GM08714 (cell line): ENCODE measurements at regions not wholly inside any gene's neighbourhood (a gene's known extent, or its start where the extent isn't known, plus 50 kb on each side); places are given as distances from the start of the nearest gene placed in this dataset.

Source experiments
- H3K4me3 ChIP-seq: fragments of 200-500 bp; sonication (Bioruptor generic); 2 replicates; pipeline ENCODE4 v1.5.1; 2014; ENCODE audit warnings: mild to moderate bottlenecking, low read length, inconsistent platforms
- ZNF274 ChIP-seq: IDR thresholded peaks from 2 replicates; pipeline ENCODE4 v1.6.1; 2012; ENCODE audit warnings: mild to moderate bottlenecking, low read depth, low read length

- TF ChIP-seq ZNF274 = no peak
- H3K4me3 ChIP-seq = no peak overlapping the region
Measured at GRCh38 chr5:56464935-56465768, 232.0 kb upstream of the ANKRD55 start.

- H3K4me3 ChIP-seq = no peak overlapping the region
- no peak for TF ChIP-seq ZNF274
Measured at GRCh38 chr5:56463944-56464571, 230.9 kb upstream of the ANKRD55 start.

- no peak overlapping the region for H3K4me3 ChIP-seq
- TF ChIP-seq ZNF274 = no peak
Measured at GRCh38 chr5:56461584-56461983, 228.5 kb upstream of the ANKRD55 start.

GRCh38 chr5:56460681-56461191 lies 227.6 kb upstream of the ANKRD55 start:
- no peak overlapping the region for H3K4me3 ChIP-seq
- TF ChIP-seq ZNF274 = no peak

GRCh38 chr5:56460195-56460546 lies 227.0 kb upstream of the ANKRD55 start:
- H3K4me3 ChIP-seq = no peak overlapping the region
- TF ChIP-seq ZNF274 = no peak

GRCh38 chr5:56459394-56460194 lies 226.5 kb upstream of the ANKRD55 start:
- no peak overlapping the region for H3K4me3 ChIP-seq
- no peak for TF ChIP-seq ZNF274

GRCh38 chr5:56457887-56458812 lies 225.0 kb upstream of the ANKRD55 start:
- no peak for TF ChIP-seq ZNF274
- H3K4me3 ChIP-seq = no peak overlapping the region

- TF ChIP-seq ZNF274 = no peak
- no peak overlapping the region for H3K4me3 ChIP-seq
Measured at GRCh38 chr5:56456002-56456401, 222.9 kb upstream of the ANKRD55 start.

GRCh38 chr5:56455417-56455816 lies 222.3 kb upstream of the ANKRD55 start:
- no peak for TF ChIP-seq ZNF274

GRCh38 chr5:56454219-56454862 lies 221.2 kb upstream of the ANKRD55 start:
- H3K4me3 ChIP-seq = no peak overlapping the region
- TF ChIP-seq ZNF274 = no peak

More at GRCh38 chr5:56455417-56455816, 222.3 kb upstream of the ANKRD55 start:
- no peak overlapping the region for H3K4me3 ChIP-seq

GRCh38 chr5:56451742-56452141 lies 218.6 kb upstream of the ANKRD55 start:
- no peak overlapping the region for H3K4me3 ChIP-seq
- no peak for TF ChIP-seq ZNF274

- no peak for TF ChIP-seq ZNF274
- no peak overlapping the region for H3K4me3 ChIP-seq
Measured at GRCh38 chr5:56450766-56451165, 217.6 kb upstream of the ANKRD55 start.

GRCh38 chr5:56449071-56449640 lies 216.0 kb upstream of the ANKRD55 start:
- TF ChIP-seq ZNF274 = no peak
- H3K4me3 ChIP-seq = no peak overlapping the region
